Tibial artery (tissue), 4 donors: ENCODE measurements at regions not wholly inside any gene's neighbourhood (a gene's known extent, or its start where the extent isn't known, plus 50 kb on each side); places are given as distances from the start of the nearest gene placed in this dataset.

Source experiments
- DNase-seq, 2 donors: peaks; one replicate each; pipeline ENCODE4 v3.0.0-alpha.2; 2019
- H3K27ac ChIP-seq, 2 donors: fragments of 200-600 bp; sonication (generic) in 1 of 2; 1 replicate in 1 of 2; 2 replicates in 1 of 2; pipeline ENCODE4 v1.5.1; 2018 to 2019; ENCODE audit warnings: mild to moderate bottlenecking in 1 of 2
- H3K27me3 ChIP-seq, 2 donors: fragments of 200-600 bp; sonication (generic) in 1 of 2; one replicate each; pipeline versions ENCODE4 v1.5.1 to v1.6.0; 2016 to 2019
- H3K36me3 ChIP-seq, 3 donors: fragments of 200-600 bp; sonication (generic) in 2 of 3; one replicate each; pipeline ENCODE4 v1.5.1; 2016 to 2019; ENCODE audit warnings: mild to moderate bottlenecking in 2 of 3
- H3K4me1 ChIP-seq, 4 donors: fragments of 200-600 bp; sonication (generic) in 2 of 4; 1 replicate in 3 of 4; 2 replicates in 1 of 4; pipeline ENCODE4 v1.5.1; 2016 to 2019
- H3K4me3 ChIP-seq, 2 donors: fragments of 200-600 bp; sonication (generic) in 1 of 2; 1 replicate in 1 of 2; 2 replicates in 1 of 2; pipeline ENCODE4 v1.5.1; 2018 to 2019; ENCODE audit warnings: mild to moderate bottlenecking in 2 of 2
- H3K9me3 ChIP-seq, 3 donors: fragments of 200-600 bp; sonication (generic) in 1 of 3; one replicate each; pipeline ENCODE4 v1.5.1; 2016 to 2019
- CTCF ChIP-seq, 2 experiments: fragments of 200-600 bp in 1 of 2; fragments of 450-650 bp in 1 of 2; IDR thresholded peaks; one replicate each; pipeline ENCODE4 v1.5.1; 2017 to 2019; ENCODE audit warnings: antibody characterized with exemption in 2 of 2, mild to moderate bottlenecking in 1 of 2, moderate library complexity in 1 of 2
- intact Hi-C: fragments of 100-400 bp; cut with DNase I; formaldehyde crosslinking; loops from one replicate; pipeline ENCODE4 v1.15.0; 2023; ENCODE audit warnings: low total_unique reads

DNA sequence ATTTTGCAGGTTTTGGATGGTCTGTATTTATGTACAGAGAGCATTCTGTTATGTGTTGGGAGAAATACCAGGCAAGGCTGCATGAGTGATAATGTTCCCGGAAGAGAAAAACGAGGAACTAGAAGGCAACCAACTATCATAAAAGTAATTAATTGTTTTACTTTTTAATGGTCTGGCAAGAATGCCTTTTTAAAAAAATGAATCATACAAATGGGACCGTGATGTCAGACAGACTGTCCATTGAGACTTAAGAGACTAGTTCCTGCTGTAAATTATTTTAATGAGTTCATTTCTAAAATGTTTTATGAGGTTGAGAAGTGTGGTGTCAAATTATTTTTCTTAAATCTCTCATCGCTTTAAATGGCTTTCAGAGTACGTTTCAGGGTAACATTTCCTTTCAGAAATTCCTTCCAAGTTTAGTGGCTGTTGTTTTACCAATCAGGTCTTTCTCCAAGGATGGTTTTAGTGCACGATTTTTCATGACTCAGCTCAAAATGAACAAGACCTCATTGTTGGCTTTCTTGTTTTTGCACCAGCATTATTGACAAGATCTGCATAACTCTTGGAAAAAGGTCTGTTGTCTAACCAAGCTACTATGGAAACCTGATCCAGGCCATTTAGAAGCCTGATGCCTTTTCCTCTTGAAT, 86.1 kb upstream of the ARHGAP5 start:
- H3K27me3 ChIP-seq, result no peaks in the 10 kb centered on the region
- no peaks in the 10 kb centered on the region for H3K4me1 ChIP-seq

DNA sequence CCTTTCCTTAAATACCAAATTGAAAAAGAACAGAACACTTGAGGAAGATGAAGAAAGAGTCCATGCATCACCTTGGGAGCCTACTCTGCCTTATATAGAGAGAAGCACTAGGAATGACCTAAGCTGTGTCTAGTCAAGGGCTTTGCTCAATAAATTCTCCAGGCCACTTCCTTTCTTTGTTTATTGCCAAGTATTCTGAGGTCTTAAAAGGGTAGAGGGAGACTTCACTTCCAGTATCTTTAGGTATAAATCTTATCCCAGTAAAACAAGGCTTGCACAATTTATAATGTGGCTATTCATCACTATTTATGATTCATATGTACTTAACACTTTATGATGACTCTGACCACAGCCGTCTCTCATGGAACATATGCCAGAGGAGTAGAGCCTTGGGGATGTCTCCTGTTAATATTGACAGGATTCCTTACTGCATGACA, 85.1 kb upstream of the ARHGAP5 start:
- Histone ChIP-seq H3K4me3 (no peak overlapping the region), H3K36me3 (no peaks in the 10 kb centered on the region), H3K9me3 (no peaks in the 10 kb centered on the region), H3K27ac (no peak overlapping the region), H3K4me1 (no peaks in the 10 kb centered on the region), H3K27me3 (no peaks in the 10 kb centered on the region)
- no peak for DNase-seq
- TF ChIP-seq CTCF (IDR thresholded peaks at IDR 0.05), result no peak
- intact Hi-C loops, result no loop called here

More for the DNA sequence above, 86.1 kb upstream of the ARHGAP5 start:
- intact Hi-C loops, result no loop called here
- no peak for TF ChIP-seq CTCF (IDR thresholded peaks at IDR 0.05)
- Histone ChIP-seq H3K36me3 (no peaks in the 10 kb centered on the region), H3K9me3 (no peaks in the 10 kb centered on the region), H3K4me3 (no peak overlapping the region), H3K27ac (no peak overlapping the region)
- no peak for DNase-seq

- no peaks in the 10 kb centered on the region for H3K4me1 ChIP-seq
- H3K36me3 ChIP-seq, result no peaks in the 10 kb centered on the region
- no peak overlapping the region for H3K4me3 ChIP-seq
- H3K27me3 ChIP-seq, result no peaks in the 10 kb centered on the region
- no peak for DNase-seq
- TF ChIP-seq CTCF (IDR thresholded peaks at IDR 0.05), result no peak
- no peak overlapping the region for H3K27ac ChIP-seq
- H3K9me3 ChIP-seq, result no peaks in the 10 kb centered on the region
- intact Hi-C loops, result no loop called here
Measured at GRCh38 chr14:31993521-31993951, 83.6 kb upstream of the ARHGAP5 start.

DNA sequence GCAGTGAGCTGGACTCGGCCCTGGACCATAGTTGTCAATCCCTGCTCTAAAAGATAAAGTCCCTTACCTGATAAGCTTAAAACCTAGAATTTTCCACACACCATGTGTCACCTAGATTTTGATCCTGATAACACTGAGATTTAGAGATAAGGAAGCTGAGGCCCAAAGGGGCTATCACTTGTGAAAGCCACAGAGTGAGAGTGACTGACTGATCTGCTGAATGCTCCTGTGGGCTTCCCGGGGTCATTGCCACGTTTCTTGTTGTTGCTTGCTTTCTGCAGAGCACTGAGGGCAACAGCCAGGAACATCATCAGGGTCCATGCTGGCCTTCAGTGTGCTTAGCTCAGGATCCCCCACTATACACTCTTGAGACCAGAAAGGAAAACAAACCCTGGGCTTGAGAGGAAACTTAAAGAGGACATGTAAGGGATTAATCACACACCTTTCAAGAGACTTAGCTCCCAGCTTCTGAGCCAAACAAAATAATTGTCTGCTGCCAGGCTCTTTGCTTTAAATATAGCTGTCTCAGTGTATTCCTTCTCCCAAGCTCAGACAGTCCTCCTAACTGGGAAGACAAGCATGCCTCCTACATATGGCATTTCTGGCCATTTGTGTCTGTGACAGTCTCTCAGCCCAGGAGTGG, 82.6 kb upstream of the ARHGAP5 start:
- H3K4me1 ChIP-seq, result no peaks in the 10 kb centered on the region
- intact Hi-C loops, result no loop called here

DNA sequence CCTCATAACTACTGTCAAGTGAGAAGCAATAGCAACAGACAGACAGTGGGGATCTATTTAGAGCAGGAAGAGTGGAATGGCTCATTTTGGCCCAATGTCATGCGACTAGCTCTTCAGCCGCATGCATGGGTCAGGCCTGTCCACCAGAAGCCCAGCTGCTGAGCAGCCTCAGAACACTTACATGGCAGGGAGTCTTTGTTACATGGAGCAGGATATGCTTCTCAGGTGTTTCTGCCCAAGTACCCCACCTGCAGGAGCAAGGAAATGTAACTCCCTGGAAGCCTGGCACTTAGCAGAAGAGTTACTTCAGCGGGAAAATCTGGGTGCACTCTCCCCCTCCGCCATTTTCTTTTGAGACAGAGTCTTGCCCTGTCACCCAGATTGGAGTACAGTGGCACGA, 73.5 kb upstream of the ARHGAP5 start:
- Histone ChIP-seq H3K36me3 (no peaks in the 10 kb centered on the region), H3K4me3 (no peak overlapping the region), H3K27me3 (no peaks in the 10 kb centered on the region), H3K9me3 (no peaks in the 10 kb centered on the region), H3K27ac (no peak overlapping the region), H3K4me1 (peaks cover 0 to 21% (median 14%) of the 10 kb centered on the region in 4 donors)
- no peak for TF ChIP-seq CTCF (IDR thresholded peaks at IDR 0.05)
- no peak for DNase-seq
- intact Hi-C loops, result no loop called here

More for the DNA sequence above, 82.6 kb upstream of the ARHGAP5 start:
- H3K36me3 ChIP-seq, result no peaks in the 10 kb centered on the region
- no peak for DNase-seq
- no peaks in the 10 kb centered on the region for H3K9me3 ChIP-seq
- no peaks in the 10 kb centered on the region for H3K27me3 ChIP-seq
- TF ChIP-seq CTCF (IDR thresholded peaks at IDR 0.05), result no peak
- no peak overlapping the region for H3K4me3 ChIP-seq
- no peak overlapping the region for H3K27ac ChIP-seq
